ENCODE measurements at regions not wholly inside any gene's neighbourhood (a gene's known extent, or its start where the extent isn't known, plus 50 kb on each side); places are given as distances from the start of the nearest gene placed in this dataset.

DNA sequence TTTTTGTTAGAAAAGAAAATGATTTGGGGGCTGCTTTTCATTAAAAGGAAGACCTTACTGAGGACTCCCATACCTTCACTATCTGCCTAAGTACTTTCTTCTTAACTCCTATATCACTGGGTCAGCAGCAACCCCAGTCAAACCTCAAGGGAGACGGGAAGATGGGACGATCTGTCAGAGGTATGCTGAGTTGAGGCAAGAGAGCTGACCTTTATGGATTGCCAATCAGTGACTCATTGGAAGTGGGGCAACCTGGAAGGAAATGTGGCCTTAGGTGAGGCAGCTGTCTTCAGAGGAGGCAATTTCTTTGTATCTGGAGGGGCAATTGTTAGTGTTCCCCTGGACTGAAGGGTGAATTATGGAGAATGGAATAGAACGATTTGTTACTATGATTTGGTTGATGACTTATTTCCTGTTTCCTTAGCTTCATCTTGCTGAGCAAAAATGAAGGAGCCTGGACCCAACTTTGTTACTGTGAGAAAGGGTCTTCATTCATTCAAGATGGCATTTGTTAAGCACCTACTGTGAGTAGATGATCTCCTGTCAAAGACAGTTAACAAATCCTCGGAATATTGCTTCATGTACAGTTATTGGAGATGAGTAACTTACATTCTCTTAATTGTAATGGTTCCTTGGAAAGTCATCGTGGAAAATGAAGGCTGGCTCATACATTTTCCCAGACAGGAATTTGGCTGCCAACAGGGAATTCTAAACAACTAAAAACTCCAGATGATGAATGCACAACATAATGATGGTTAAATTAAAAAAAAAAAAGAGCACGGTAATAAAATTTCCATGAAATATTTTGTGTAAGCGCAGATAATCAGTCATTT lies 134.7 kb upstream of the KCNJ15 start:
- 42% methylated on average over 7 of the region's 7 CpGs for WGBS (ENCODE audit: insufficient coverage, insufficient replicate concordance, low lambda C conversion rate, missing lambda C conversion rate)
- H3K9me3 ChIP-seq (replicated peaks; ENCODE audit: control insufficient read depth, insufficient read depth, low read length): no peaks in the 10 kb centered on the region
- POLR2A ChIA-PET: no interaction called here
- no peaks in the 10 kb centered on the region for H3K4me1 ChIP-seq (ENCODE audit: control insufficient read depth, insufficient read depth, low read length)
- H4K20me1 ChIP-seq (ENCODE audit: control insufficient read depth, insufficient read depth): no peaks in the 10 kb centered on the region
- H2AFZ ChIP-seq (ENCODE audit: control insufficient read depth, low read depth, low read length): no peak overlapping the region
- ATAC-seq: no peak
- SMC1A ChIA-PET (ENCODE audit: uncharacterized antibody, unreplicated experiment): interaction anchor here (1.3 kb wide), 1 partner anchor 410 kb away, joined by 4 read pairs; no protein-coding TSS in a partner anchor
- H3K27ac ChIP-seq (ENCODE audit: control insufficient read depth, insufficient read depth): no peak overlapping the region
- RAD21 ChIA-PET (ENCODE audit: unreplicated experiment): no interaction called here
- no peak for FAIRE-seq
- CTCF ChIA-PET: interaction anchor here (2.2 kb wide), 1 partner anchor 410 kb away, joined by 11 read pairs; no protein-coding TSS in a partner anchor
- H3K4me3 ChIP-seq: no peak overlapping the region
- intact Hi-C loops (cut with micrococcal nuclease; ENCODE audit: unreplicated experiment) (loop anchor here (10.0 kb wide), 1 partner anchor 447 kb away; no protein-coding TSS in a partner anchor), in situ Hi-C loops (cut with MboI) (loop anchor here (10.0 kb wide), 1 partner anchor 407 kb away; no protein-coding TSS in a partner anchor)
- no peak overlapping the region for H3K4me2 ChIP-seq (ENCODE audit: control insufficient read depth, insufficient read depth)
- H3K9ac ChIP-seq (ENCODE audit: control insufficient read depth, insufficient read depth, low read length): no peak overlapping the region
- no peak for DNase-seq (ENCODE audit: low read depth, low spot score)
- H3K27me3 ChIP-seq (replicated peaks in 1 of 2; ENCODE audit: control insufficient read depth in 2 of 2, insufficient read depth in 2 of 2, low read length in 1 of 2): no peaks in the 10 kb centered on the region; a peak in 1 of 4 replicates
- no TSS peak for BruUV-seq (replicated peaks)
- H3K79me2 ChIP-seq (ENCODE audit: control insufficient read depth, insufficient read depth, low read length): no peaks in the 10 kb centered on the region
- H3K36me3 ChIP-seq (ENCODE audit: control insufficient read depth in 2 of 2, insufficient read depth in 2 of 2, low read length in 1 of 2): no peaks in the 10 kb centered on the region
- TF ChIP-seq CHD4 (IDR thresholded peaks at IDR 0.05): no peak
- TF ChIP-seq, protein P1, sequence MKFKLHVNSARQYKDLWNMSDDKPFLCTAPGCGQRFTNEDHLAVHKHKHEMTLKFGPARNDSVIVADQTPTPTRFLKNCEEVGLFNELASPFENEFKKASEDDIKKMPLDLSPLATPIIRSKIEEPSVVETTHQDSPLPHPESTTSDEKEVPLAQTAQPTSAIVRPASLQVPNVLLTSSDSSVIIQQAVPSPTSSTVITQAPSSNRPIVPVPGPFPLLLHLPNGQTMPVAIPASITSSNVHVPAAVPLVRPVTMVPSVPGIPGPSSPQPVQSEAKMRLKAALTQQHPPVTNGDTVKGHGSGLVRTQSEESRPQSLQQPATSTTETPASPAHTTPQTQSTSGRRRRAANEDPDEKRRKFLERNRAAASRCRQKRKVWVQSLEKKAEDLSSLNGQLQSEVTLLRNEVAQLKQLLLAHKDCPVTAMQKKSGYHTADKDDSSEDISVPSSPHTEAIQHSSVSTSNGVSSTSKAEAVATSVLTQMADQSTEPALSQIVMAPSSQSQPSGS (IDR thresholded peaks at IDR 0.05; ENCODE audit: low read length): no peak
- TF ChIP-seq CREM (IDR thresholded peaks at IDR 0.05; ENCODE audit: low read depth): no peak
- TF ChIP-seq KDM1A (IDR thresholded peaks at IDR 0.05; ENCODE audit: borderline replicate concordance): no peak
- TF ChIP-seq SPI1 (IDR thresholded peaks at IDR 0.05; ENCODE audit: borderline replicate concordance, insufficient read depth, low read depth, low read length): no peak
- no peak for TF ChIP-seq ZBTB40 (IDR thresholded peaks at IDR 0.05; ENCODE audit: borderline replicate concordance)
- no peak for TF ChIP-seq IRF5 (IDR thresholded peaks at IDR 0.05; ENCODE audit: borderline replicate concordance)
- TF ChIP-seq, protein P2, sequence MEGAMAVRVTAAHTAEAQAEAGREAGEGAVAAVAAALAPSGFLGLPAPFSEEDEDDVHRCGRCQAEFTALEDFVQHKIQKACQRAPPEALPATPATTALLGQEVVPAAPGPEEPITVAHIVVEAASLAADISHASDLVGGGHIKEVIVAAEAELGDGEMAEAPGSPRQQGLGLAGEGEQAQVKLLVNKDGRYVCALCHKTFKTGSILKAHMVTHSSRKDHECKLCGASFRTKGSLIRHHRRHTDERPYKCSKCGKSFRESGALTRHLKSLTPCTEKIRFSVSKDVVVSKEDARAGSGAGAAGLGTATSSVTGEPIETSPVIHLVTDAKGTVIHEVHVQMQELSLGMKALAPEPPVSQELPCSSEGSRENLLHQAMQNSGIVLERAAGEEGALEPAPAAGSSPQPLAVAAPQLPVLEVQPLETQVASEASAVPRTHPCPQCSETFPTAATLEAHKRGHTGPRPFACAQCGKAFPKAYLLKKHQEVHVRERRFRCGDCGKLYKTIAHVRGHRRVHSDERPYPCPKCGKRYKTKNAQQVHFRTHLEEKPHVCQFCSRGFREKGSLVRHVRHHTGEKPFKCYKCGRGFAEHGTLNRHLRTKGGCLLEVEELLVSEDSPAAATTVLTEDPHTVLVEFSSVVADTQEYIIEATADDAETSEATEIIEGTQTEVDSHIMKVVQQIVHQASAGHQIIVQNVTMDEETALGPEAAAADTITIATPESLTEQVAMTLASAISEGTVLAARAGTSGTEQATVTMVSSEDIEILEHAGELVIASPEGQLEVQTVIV (IDR thresholded peaks at IDR 0.05; ENCODE audit: borderline replicate concordance, partially characterized antibody): no peak
- no peak for TF ChIP-seq SMAD5 (IDR thresholded peaks at IDR 0.05; ENCODE audit: low read depth)
- no peak for TF ChIP-seq SMAD1 (IDR thresholded peaks at IDR 0.05; ENCODE audit: low read depth, partially characterized antibody)
- no peak for TF ChIP-seq POLR2A (IDR thresholded peaks at IDR 0.05; ENCODE audit: low read depth, low read length)
- TF ChIP-seq NFXL1 (IDR thresholded peaks at IDR 0.05; ENCODE audit: borderline replicate concordance): no peak
- no peak for TF ChIP-seq POU2F2 (IDR thresholded peaks at IDR 0.05; ENCODE audit: borderline replicate concordance, low read depth, low read length)
